GM21576 (cell line): ENCODE measurements at regions not wholly inside any gene's neighbourhood (a gene's known extent, or its start where the extent isn't known, plus 50 kb on each side); places are given as distances from the start of the nearest gene placed in this dataset.
"Not testable (repeated sequence)": the region's sequence is repeated elsewhere in the genome, so short reads cannot be mapped to it uniquely, and the experiment has no call there.

Experiments used
- ATAC-seq: cut with Tn5 transposase; IDR thresholded peaks from one replicate; pipeline ENCODE4 v1.9.1; 2021; ENCODE audit warnings: mild to moderate bottlenecking, moderate library complexity; ENCODE audit not compliant: unreplicated experiment

GRCh38 chr2:187775196-187775595 lies 221.0 kb upstream of the TFPI start:
- ATAC-seq: no peak

DNA sequence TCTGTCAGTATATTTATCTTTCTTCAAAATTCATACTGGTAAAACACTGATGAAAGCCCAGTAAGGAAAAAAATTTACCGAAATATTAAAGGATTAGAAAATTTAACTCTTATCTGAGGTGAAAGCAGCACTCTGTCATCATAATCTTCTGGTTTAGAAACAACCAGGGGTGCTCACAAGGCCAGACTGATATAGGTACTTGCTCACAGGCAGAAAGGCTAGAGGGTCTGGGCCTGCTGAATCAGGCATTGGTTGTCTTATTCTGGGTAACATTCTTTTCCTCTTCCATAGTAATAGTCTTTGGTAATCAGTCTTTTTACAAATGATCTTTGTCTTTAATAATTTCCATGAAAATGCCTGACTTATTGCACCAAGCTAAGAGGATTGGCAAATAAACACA lies 221.4 kb upstream of the TFPI start:
- ATAC-seq: no peak

GRCh38 chr2:187782301-187782700 lies 228.1 kb upstream of the TFPI start:
- ATAC-seq: no peak

DNA sequence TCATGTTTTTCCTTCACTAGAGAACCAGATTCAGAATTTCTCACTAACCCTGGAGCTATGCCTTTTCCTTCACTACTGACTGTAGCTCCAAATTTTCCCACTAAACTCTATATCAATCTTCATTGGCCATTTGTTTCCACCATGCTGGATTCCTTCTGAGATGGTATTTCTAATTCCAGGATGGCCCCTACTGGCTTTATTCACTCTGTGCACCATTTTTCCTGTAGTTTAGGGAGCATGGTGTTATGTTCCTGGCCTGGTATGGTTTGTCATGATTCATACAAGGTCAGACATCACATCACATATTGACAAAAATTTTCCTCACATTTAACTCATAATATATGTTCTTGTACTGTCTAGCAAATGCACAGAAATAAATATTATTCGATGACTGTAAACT lies 229.2 kb upstream of the TFPI start:
- no peak for ATAC-seq

DNA sequence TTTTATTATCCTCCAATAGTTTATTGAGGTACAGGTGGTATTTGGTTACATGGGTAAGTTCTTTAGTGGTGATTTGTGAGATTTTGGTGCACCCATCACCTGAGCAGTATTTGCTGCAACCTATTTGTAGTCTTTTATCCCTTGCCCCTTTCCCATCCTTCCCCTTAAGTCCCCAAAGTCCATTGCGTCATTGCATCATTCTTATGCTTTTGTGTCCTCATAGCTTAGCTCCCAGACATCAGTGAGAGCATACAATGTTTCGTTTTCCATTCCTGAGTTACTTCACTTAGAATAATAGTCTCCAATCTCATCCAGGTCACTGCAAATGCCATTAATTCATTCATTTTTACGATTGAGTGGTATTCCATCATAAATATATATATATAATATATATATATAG lies 229.9 kb upstream of the TFPI start:
- ATAC-seq: not testable (repeated sequence)

DNA sequence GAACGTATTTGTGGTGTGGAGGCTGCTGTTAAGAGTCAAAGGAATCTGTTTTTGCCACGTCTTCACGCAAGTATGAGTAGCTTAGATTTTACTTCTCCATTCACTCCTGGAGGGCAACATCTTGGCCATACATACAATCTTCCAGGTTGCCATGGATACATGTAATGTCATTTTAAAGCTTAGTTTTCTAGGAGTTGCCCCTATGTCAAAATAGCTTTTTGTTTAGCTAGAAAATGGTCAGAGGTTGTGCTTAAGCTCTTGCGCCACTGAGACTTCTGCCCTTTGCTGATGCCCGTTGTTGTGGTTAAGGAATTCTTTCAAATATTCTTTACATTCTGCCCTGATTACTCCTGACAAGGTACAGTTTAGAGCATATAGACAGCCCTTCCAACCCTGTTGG lies 245.4 kb upstream of the TFPI start:
- ATAC-seq: no peak

DNA sequence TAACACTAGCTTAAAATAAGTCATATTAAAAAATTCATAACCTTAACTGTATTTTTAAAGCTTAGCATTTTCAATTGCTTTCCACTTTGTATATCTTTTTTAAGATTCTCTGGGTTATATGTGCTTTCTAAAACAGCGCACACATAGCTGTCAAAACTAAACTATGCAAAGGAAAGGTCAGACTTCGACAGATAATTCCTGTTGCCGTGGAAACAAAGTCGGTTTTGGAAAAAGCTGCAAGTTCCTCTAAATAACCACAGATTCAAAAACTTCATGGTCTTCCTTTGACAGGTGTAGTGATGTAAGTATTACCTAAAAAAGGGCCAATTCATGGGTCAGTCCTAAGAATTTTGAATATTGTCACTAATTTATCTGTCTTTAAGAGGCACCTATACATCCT lies 249.6 kb upstream of the TFPI start:
- ATAC-seq: no peak

DNA sequence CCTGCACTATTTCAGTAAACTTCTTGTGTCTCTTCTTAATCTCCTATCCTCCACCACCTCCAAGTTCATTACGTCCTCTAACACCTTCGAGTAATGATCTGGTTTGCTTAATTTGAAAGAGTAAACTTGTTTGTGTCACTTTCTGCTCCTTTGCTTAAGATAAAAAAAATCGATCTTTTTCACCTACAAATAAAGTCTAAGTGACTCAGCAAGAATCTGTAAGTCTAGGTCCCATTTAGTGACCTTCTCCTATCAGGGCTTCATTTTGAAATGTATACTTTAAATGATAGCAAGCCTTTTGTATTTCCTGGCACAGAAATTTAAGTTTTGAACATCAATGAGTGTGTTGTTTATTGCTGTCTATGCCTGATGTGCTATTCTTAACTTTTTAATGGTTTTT lies 260.9 kb upstream of the TFPI start:
- ATAC-seq: no peak

DNA sequence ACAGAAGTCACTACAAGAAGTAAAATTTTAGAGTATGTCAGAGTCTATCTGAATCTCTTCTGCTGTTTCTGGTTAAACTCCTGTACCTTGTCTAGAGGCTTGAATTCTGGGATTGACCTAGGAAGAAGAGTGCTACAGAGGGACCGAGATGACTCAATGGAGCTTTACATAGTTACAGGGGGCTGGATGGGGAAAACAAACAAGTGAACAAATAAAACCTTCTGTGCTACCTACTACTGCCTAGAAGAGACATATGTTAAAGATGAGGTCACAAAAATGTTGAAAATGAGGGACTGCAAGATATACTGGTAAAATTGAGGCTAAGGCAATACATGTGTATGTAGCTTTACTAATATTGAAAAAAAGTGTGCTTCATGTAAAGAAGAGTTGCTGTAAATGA lies 265.4 kb upstream of the TFPI start:
- no peak for ATAC-seq

GRCh38 chr2:187825108-187825507 lies 270.9 kb upstream of the TFPI start:
- no peak for ATAC-seq

- no peak for ATAC-seq
These were observed 271.8 kb upstream of the TFPI start for GRCh38 chr2:187826023-187826422.

DNA sequence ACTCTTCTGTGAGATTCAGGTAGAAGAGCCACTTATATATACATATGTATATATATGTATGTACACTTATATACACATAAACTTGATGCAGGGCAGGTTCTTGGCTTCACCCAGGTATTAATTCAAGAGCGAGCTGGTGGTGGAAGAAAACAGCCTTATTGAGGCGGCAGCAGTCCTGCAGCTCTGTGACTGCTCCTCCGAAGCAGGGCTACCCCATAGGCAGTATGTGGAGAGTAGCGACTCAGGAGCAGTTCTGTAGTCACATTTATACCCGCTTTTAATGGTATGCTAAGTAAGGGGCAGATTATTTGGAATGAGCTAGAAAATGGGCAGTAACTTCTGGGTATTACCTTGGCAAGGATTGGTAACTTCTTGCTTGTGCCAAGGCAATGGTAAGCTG lies 280.6 kb upstream of the TFPI start:
- no peak for ATAC-seq

- no peak for ATAC-seq
These were observed 284.5 kb upstream of the TFPI start for GRCh38 chr2:187838690-187839089.

DNA sequence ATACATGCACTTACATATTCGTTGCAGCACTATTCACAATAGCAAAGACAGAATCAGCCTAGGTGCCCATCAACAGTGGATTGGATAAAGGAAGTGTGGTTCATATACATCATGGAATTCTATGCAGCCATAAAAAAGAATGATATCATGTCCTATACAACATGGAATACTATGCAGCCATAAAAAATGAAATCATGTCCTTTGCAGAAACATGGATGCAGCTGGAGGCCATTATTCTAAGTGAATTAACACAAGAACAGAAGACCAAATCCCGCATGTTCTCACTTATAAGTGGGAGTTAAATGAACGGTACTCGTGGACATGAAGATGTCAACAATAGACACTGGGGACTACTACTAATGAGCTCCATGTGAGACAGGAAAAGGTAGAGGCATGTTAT lies 288.1 kb upstream of the TFPI start:
- ATAC-seq: no peak

GRCh38 chr2:187842978-187843847 lies 289.0 kb upstream of the TFPI start:
- ATAC-seq: peak; percentile 82

DNA sequence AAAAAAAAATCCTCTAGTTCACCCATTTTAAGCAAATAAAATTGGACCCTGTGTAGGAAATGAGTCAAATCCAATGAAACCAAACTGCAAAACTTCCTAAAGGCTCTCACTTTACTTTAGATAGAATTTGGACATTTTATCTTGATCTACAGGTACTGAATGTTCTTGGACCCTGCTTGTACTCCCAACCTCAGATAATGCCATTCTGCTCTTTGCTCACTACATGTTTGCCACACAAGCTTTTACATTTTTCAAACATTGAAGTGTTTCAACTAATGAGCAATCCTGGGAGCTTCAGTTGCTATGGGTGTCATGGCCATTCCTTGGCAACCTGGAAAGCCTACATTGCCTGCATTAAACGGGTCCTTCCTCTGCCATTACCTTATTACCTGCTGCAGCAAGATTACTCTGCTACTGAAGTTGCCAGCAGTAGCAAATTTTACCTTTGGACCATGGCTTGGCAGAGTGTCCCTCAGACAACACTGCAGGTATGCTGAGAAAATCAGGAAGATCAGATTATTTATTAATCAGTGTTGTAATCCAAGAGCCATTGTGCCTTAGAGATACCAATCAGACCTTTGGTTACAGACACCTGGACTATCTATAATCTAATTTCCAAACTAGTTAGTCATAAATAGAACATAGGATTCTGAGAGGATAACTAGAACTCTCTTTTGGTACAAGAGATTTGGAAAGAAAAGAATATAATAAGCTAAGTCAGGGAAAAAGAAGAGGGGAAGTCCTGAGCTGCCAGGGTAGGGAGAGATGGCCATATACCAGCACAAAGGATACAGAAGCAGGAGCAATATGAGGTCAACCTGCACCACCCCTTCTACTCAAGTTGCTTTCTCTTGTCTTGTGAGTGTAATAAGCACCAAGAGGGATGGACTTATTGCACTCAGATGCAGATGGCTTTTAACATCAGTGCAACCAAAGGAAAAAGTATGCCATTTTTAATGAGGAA lies 293.3 kb upstream of the TFPI start:
- no peak for ATAC-seq

GRCh38 chr2:187851955-187852561 lies 297.8 kb upstream of the TFPI start:
- no peak for ATAC-seq

- ATAC-seq: no peak
These were observed 299.2 kb upstream of the TFPI start for GRCh38 chr2:187853381-187853791.

DNA sequence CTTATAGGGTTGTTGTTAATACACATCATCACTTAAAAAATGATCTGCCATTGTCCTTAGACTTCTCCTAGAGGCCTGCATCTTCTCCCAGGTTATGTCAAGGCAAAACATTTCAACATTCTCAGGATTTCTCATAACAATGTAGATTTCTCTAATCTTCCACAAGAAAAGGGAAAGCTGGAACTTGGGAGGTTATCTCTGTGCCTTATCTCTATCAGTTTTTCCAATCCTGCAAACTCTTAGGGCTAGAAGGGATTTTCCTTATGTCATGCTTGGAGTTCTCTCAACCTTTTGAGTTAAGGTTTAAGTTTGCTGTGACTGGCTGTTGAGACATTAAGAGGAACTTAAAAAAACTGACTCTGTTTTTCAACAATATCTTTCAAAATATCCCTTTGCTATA lies 300.6 kb upstream of the TFPI start:
- ATAC-seq: no peak

- no peak for ATAC-seq
These were observed 301.5 kb upstream of the TFPI start for GRCh38 chr2:187855689-187856088.

GRCh38 chr2:187857826-187858225 lies 303.6 kb upstream of the TFPI start:
- ATAC-seq: no peak
